AG04449 (cell line): ENCODE measurements at regions not wholly inside any gene's neighbourhood (a gene's known extent, or its start where the extent isn't known, plus 50 kb on each side); places are given as distances from the start of the nearest gene placed in this dataset.

ENCODE experiments used
- CTCF ChIA-PET: fragments of 350-600 bp; formaldehyde crosslinking; extraction: SDS; loops from one replicate; lab custom pipeline; 2021; ENCODE audit warnings: antibody characterized with exemption; lab: Yijun Ruan, JAX
- POLR2A ChIA-PET: fragments of 400-600, 350-600 bp; formaldehyde crosslinking; extraction: SDS; loops from one replicate; lab custom pipeline; 2020; ENCODE audit warnings: antibody characterized with exemption, inconsistent platforms; lab: Yijun Ruan, JAX
- DNase-seq: peaks from one replicate; pipeline ENCODE4 v3.0.0-alpha.2; 2010; ENCODE audit warnings: low read depth, low spot score
- H3K4me3 ChIP-seq: 2 replicates; pipeline ENCODE4 v1.5.1; 2011; ENCODE audit warnings: low read depth, mild to moderate bottlenecking, control low read depth, low read length
- CTCF ChIP-seq: IDR thresholded peaks from one replicate; pipeline ENCODE4 v1.5.1; 2011; ENCODE audit warnings: mild to moderate bottlenecking, moderate library complexity, low read length, control low read depth, inconsistent platforms; ENCODE audit not compliant: insufficient read depth; ENCODE audit errors: missing control alignments

- H3K4me3 ChIP-seq, result no peak overlapping the region
- POLR2A ChIA-PET, result no interaction called here
- CTCF ChIA-PET, result no interaction called here
- TF ChIP-seq CTCF, result no peak
- no peak for DNase-seq
Measured at GRCh38 chr3:102643546-102643945, 208.7 kb downstream of the ZPLD1 start.

GRCh38 chr3:102646557-102646956 lies 211.7 kb downstream of the ZPLD1 start:
- no peak overlapping the region for H3K4me3 ChIP-seq
- ChIA-PET CTCF (no interaction called here), POLR2A (no interaction called here)
- TF ChIP-seq CTCF, result no peak
- DNase-seq, result no peak

- no peak for DNase-seq
- ChIA-PET POLR2A (no interaction called here), CTCF (interaction anchor here (2.4 kb wide), 1 partner anchor 13 kb away, joined by 16 read pairs; no protein-coding TSS in a partner anchor)
- H3K4me3 ChIP-seq, result no peak overlapping the region
- TF ChIP-seq CTCF, result no peak
Measured at GRCh38 chr3:102660653-102661052, 225.8 kb downstream of the ZPLD1 start.

DNA sequence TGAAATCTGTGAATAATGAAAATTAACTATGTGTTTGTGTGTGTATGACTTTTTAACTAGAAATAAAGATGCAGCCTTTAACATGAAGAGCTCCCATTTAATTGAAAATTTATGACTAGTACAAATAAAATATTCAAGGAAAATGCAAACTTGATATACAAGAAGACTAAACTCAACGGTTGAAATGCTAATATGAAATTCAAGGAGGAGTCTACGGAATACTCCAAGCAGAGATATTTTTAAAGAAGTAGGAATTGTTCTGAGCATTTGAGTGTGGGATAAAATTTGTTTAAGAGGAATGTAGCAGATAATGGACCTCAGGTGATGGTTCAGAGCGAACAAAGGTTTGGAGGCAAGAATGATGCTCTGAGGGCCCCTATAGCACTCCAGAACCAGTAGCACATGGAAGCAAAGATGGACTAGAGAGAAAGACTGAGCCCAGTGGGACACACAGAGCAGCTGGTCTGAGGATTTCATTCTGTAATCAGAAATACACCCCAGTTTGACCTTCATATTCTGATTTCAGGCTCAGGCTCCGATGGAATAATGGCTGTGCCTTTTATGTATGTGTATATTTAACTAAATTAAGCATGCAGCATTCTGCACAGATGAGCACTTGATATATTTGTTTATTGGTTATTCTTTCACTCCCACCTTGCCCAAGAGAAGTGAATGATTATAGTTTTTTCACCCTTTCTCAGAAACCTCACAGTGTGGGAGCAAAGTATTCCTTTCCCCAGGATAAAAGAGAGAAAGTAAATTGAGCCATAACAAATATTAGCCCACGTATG lies 227.1 kb downstream of the ZPLD1 start:
- ChIA-PET CTCF (interaction anchor here (0.8 to 2.4 kb wide), 2 partner anchors 9 to 11 kb away, joined by 3 to 16 read pairs; no protein-coding TSS in a partner anchor), POLR2A (no interaction called here)
- no peak for TF ChIP-seq CTCF
- H3K4me3 ChIP-seq, result no peak overlapping the region
- DNase-seq, result no peak

DNA sequence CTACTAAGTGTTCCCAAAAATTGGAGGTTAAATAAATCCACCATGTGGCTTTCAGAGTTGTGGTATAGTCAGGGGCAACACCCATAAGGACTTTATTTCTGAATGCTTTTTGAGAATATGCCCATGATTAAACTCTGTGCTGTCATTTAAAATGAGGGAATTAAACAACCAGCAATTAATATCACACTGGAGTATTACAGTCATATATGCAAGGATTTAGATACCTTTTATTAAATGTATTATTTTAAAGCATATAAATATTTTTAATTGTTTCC lies 227.6 kb downstream of the ZPLD1 start:
- DNase-seq, result no peak
- POLR2A ChIA-PET, result no interaction called here
- no peak for TF ChIP-seq CTCF
- CTCF ChIA-PET, result no interaction called here
- no peak overlapping the region for H3K4me3 ChIP-seq

DNA sequence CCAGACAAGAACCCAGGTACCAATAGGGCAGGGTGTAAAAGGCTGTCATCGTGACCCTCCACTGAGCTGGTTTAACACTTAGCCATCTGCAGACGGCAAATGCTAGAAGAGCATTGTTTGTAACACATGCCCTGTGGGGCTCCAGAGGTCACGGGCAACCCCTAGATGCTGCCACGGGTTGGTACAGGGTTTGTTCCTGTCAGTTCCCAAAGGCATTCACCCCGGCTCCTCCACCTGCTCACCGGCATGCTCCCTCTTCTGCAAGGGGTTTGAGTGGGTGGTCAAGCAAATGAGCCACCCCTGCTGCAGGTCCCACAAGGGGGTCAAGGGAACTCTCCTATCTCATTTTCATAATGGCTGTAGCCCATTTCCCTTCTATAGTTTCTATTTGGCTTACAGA lies 229.3 kb downstream of the ZPLD1 start:
- no peak for TF ChIP-seq CTCF
- no peak overlapping the region for H3K4me3 ChIP-seq
- no peak for DNase-seq
- ChIA-PET POLR2A (no interaction called here), CTCF (interaction anchor here (2.7 kb wide), 1 partner anchor 10 kb away, joined by 13 read pairs; no protein-coding TSS in a partner anchor)
